ENCODE measurements at regions not wholly inside any gene's neighbourhood (a gene's known extent, or its start where the extent isn't known, plus 50 kb on each side); places are given as distances from the start of the nearest gene placed in this dataset.

DNA sequence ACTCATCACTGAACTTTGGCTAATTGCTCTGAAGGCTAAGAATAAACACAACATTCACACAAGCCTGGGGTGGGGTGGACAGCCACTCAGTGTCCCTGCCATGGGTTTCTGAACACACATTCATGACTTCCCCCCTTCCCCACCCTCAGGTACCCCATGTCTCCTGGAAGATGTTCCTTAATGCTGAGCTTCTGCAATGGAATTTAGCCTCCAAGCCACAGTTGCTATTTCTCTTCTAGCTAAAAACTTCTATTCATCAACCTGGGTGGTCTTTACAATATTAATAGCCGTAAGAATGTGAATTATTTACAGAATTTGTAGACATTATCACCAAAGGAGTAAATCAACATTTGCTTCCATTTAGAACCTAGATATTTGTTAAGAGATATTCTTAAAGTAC, 175.1 kb downstream of the ACKR3 start:
- no peak for TF ChIP-seq POLR2AphosphoS5 (IDR thresholded peaks at IDR 0.05; ENCODE audit: low read depth, low read length)
- TF ChIP-seq POLR2A (IDR thresholded peaks at IDR 0.05; ENCODE audit: low read depth, low read length): no peak
- no peak for TF ChIP-seq TAF1 (IDR thresholded peaks at IDR 0.05; ENCODE audit: low read depth, low read length)
